Retinal pigment epithelial cell (primary cell): ENCODE measurements at regions not wholly inside any gene's neighbourhood (a gene's known extent, or its start where the extent isn't known, plus 50 kb on each side); places are given as distances from the start of the nearest gene placed in this dataset.

ENCODE experiments used
- DNase-seq: peaks from one replicate; pipeline ENCODE4 v3.0.0-alpha.2; 2010; ENCODE audit warnings: low read depth
- H3K4me3 ChIP-seq: 2 replicates; pipeline ENCODE4 v1.5.1; 2011; ENCODE audit warnings: mild to moderate bottlenecking, low read length, control low read depth, moderate library complexity
- TF ChIP-seq, protein P1 (sequence below): conservative IDR thresholded peaks from 2 replicates; pipeline ENCODE4 v1.5.1; 2011; ENCODE audit warnings: low read depth, low read length, control low read depth, inconsistent platforms

DNA sequence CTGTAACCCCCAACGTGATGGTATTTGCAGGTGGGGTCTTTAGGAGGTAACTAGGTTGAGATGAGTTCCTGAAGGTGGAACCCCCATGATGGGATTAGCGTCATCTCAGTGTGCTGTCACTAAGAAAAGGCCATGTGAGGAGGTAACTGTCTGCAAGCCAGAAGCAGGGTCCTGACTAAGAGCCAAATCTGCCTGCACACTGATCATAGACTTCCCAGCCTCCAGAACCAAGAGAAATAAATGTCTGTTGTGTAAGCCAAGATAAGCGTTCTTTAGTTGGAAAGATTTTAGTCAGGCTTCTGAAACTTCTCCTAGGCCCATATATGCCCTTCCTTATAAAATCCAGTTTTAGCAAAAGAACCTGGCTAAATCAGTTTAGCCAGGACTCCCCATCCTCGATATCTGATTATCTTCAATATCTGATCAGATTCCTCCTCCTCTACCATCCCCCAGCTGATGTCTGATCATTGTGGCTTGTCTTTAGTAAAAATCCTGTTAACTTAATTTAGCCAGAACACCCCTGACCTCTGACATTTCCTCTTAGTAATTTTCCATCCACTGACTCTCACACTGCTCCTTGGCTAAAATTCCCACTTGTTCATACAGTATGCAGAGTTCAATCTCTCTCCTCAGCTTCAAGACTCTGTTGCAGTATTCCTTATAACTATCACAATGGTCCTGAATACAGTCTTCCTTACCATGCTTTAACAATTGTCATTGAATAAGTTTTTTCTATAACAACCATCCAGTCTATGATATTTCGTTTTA is 835.4 kb upstream of the PHF14 start:
- no peak for DNase-seq
- H3K4me3 ChIP-seq = no peak overlapping the region
- TF ChIP-seq, protein P1, sequence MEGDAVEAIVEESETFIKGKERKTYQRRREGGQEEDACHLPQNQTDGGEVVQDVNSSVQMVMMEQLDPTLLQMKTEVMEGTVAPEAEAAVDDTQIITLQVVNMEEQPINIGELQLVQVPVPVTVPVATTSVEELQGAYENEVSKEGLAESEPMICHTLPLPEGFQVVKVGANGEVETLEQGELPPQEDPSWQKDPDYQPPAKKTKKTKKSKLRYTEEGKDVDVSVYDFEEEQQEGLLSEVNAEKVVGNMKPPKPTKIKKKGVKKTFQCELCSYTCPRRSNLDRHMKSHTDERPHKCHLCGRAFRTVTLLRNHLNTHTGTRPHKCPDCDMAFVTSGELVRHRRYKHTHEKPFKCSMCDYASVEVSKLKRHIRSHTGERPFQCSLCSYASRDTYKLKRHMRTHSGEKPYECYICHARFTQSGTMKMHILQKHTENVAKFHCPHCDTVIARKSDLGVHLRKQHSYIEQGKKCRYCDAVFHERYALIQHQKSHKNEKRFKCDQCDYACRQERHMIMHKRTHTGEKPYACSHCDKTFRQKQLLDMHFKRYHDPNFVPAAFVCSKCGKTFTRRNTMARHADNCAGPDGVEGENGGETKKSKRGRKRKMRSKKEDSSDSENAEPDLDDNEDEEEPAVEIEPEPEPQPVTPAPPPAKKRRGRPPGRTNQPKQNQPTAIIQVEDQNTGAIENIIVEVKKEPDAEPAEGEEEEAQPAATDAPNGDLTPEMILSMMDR = no peak

DNA sequence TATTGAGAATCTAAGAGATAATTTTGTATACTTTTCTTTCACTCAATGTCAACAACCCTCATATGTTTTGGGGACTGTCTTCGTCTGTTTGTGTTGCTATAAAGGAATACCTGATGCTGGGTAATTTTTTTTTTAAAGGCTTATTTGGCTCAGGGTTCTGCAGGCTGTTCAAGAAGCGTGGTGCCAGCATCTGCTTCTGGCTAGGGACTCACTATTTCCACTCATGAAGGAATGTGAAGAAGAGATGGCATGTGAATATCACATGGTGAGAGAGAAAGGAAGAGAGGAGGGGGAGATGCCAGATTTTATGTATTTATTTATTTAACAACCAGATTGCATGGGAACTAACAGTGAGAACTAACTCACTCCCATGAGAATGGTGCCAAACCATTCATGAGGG is 827.4 kb upstream of the PHF14 start:
- TF ChIP-seq, protein P1 = no peak
- no peak for DNase-seq

DNA sequence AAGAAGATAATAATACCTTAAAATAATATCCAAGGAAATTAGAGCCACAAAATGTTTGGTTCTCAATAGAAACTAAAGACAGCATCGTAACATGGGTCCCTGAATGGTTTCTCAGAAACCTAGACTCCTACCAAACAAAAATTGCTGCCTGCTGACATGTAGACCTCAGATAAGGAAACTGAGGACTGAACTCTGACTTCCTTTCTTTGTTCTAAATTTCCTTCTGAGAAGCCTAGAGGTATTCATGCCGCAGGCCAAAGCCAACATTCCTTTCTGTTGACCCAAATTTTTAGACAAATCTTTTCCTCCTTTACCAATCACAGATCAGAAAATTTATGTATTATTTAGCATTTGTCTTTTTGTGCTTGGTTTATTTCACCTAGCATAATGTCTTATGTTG is 816.7 kb upstream of the PHF14 start:
- DNase-seq = no peak
- no peak overlapping the region for H3K4me3 ChIP-seq
- TF ChIP-seq, protein P1 = no peak

More for the DNA sequence above, 827.4 kb upstream of the PHF14 start:
- no peak overlapping the region for H3K4me3 ChIP-seq

- no peak for DNase-seq
- TF ChIP-seq, protein P1 = no peak
- H3K4me3 ChIP-seq = no peak overlapping the region
Measured at GRCh38 chr7:10181996-10182395, 791.7 kb upstream of the PHF14 start.

DNA sequence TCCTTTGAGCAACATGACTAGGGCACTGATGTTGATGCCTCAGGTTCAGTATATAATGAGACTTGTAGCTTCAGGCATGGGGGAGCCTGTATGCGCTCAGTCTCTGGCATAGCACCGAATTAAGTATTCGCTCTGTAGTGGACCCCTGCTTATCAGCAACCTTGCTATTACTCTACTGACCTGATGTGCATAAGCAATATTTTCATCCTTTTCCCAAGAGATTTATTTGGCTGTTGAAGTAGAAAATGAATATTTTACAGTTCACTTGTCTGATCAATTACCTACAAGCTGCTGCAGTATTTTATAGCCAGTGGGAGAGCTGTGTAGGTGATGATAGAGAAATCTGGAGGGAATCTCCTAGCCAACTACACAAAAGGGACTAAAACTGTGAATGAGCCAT is 781.6 kb upstream of the PHF14 start:
- DNase-seq = no peak
- H3K4me3 ChIP-seq = no peak overlapping the region
- TF ChIP-seq, protein P1 = no peak

GRCh38 chr7:10205696-10206095 is 768.0 kb upstream of the PHF14 start:
- TF ChIP-seq, protein P1 = no peak
- no peak for DNase-seq
- no peak overlapping the region for H3K4me3 ChIP-seq

GRCh38 chr7:10210000-10210399 is 763.7 kb upstream of the PHF14 start:
- DNase-seq = no peak
- TF ChIP-seq, protein P1 = no peak
- H3K4me3 ChIP-seq = no peak overlapping the region
